ENCODE measurements at regions not wholly inside any gene's neighbourhood (a gene's known extent, or its start where the extent isn't known, plus 50 kb on each side); places are given as distances from the start of the nearest gene placed in this dataset.

DNA sequence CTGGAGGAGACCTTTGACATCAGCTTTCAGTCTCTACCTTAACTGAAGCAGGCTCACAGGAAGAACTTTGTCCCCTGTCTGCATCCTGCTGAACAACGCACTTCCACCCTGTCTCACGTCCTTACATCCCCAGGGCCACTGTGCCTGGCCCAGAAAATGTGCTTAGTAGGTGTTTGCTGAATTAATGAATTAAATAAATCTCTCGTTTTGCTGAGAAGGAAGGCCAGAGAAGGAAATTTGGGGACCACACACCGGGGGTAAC is 54.3 kb upstream of the CREB3L1 start:
- no peak for DNase-seq (ENCODE audit: low read depth)
- TF ChIP-seq, protein P1, sequence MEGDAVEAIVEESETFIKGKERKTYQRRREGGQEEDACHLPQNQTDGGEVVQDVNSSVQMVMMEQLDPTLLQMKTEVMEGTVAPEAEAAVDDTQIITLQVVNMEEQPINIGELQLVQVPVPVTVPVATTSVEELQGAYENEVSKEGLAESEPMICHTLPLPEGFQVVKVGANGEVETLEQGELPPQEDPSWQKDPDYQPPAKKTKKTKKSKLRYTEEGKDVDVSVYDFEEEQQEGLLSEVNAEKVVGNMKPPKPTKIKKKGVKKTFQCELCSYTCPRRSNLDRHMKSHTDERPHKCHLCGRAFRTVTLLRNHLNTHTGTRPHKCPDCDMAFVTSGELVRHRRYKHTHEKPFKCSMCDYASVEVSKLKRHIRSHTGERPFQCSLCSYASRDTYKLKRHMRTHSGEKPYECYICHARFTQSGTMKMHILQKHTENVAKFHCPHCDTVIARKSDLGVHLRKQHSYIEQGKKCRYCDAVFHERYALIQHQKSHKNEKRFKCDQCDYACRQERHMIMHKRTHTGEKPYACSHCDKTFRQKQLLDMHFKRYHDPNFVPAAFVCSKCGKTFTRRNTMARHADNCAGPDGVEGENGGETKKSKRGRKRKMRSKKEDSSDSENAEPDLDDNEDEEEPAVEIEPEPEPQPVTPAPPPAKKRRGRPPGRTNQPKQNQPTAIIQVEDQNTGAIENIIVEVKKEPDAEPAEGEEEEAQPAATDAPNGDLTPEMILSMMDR (IDR thresholded peaks at IDR 0.05; ENCODE audit: control insufficient read depth, insufficient read depth, low read depth, low read length, missing control alignments), result no peak
- no peak overlapping the region for H3K4me3 ChIP-seq (ENCODE audit: control insufficient read depth, low read depth, low read length)

DNA sequence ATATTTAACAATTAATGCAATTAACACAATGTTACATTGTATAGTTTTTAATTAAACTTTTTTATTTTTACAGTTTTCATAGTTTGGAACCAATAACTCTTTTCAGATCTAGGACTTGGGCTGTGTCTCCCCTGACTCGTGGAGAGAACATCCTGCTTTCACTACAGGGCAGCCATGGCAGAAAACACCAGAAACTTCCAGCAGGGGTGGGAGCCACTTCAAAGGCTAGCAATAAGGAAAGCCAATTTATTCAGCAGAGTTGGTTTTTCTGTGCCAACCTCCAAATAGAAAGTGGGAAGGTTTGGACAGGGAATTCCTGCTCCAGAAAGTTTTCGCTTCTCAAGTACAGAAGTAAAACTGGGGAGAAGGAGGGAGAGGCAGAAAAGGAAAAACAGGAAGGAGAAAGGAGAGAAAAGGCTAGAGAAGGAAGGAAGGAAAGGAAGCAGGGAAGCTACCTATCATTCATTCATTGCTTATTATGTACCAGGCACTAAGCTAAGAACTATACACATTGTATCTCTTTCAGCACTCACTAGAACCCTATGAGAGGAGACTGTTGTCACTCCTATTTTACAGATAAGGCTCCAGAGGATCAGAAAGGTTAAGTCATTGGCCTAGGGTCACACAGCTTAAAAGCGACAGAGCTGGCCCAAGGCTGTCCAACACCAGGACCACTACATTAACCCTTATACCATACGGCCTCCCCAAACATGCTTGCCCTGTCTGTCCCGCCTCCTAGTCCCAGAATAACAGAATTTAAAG is 54.8 kb upstream of the CREB3L1 start:
- no peak for DNase-seq (ENCODE audit: low read depth)
- H3K4me3 ChIP-seq (ENCODE audit: control insufficient read depth, low read depth, low read length), result no peak overlapping the region
- TF ChIP-seq, protein P1 (IDR thresholded peaks at IDR 0.05; ENCODE audit: control insufficient read depth, insufficient read depth, low read depth, low read length, missing control alignments), result no peak

DNA sequence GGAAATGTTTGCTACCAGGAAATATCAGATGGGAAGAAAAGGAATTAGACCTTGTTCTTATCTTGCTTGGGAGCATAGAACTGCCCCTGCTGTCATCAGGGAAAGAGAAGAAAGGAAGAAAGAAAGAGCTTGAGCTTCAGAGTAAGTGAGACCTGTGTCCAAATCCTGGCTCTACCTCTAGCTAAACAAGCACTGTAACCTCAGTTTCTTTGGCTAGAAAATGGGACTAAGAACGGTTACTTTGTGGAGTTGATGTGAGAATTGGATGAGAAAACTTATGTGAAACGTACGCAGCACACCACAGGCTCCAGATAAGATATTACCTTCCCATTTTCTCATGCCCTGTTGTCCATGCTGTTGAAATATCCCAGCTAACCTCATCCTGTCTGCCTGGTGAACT is 57.1 kb upstream of the CREB3L1 start:
- TF ChIP-seq, protein P1 (IDR thresholded peaks at IDR 0.05; ENCODE audit: control insufficient read depth, insufficient read depth, low read depth, low read length, missing control alignments), result no peak
- no peak for DNase-seq (ENCODE audit: low read depth)
- H3K4me3 ChIP-seq (ENCODE audit: control insufficient read depth, low read depth, low read length), result no peak overlapping the region

DNA sequence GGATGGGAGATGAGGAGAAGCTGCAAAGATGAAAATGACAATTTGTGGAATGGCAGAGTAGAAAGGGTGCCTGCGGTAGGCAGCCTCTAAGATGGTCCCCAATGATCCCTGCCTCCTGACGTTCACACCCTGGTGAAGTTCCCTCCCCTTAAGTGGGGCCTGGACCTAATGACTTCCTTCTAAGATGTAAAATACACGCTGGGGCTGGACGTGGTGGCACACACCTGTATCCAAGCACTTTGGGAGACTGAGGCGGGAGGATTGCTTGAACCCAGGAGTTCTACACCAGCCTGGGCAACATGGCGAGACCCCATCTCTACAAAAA is 60.7 kb upstream of the CREB3L1 start:
- no peak for DNase-seq (ENCODE audit: low read depth)
- H3K4me3 ChIP-seq (ENCODE audit: control insufficient read depth, low read depth, low read length), result no peak overlapping the region; the same call in 1 of the 2 replicates
- TF ChIP-seq, protein P1 (IDR thresholded peaks at IDR 0.05; ENCODE audit: control insufficient read depth, insufficient read depth, low read depth, low read length, missing control alignments), result no peak

DNA sequence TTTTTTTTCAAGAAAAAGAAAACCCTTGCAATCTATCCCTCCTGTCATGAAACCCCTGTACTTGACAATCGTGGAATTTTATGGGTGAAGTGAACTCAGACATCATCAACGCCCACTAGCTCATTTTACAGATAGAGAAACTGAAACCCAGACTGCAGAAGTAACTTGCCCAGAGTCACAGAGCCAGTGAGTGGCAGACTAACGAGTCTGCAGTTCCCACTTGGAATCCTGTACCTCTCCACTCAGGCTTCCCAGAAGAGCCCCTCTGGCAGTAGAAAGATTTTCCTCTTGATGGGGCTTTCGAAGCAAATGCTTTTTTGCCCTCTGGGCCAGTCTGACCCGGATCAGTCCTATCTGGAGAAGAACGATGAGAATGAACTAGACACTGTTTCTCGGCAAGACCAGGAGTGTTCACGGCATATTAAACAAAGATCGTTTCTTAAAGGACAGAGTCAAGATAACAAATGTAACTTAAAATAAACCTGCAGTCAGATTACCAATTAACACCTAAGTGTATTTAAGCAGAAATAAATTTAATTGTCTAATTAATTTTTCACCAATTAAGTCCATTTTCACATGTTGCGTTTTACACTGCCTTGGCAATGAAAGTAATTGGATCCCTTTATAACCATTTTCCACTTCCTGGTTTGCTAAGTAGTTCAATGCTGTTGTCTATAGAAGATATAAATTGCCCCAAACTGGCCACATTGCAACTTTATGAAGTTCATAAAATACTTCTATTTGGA is 61.3 kb upstream of the CREB3L1 start:
- TF ChIP-seq, protein P1 (IDR thresholded peaks at IDR 0.05; ENCODE audit: control insufficient read depth, insufficient read depth, low read depth, low read length, missing control alignments), result no peak
- H3K4me3 ChIP-seq (ENCODE audit: control insufficient read depth, low read depth, low read length), result peak overlapping the region; percentile 41
- DNase-seq (ENCODE audit: low read depth), result no peak

DNA sequence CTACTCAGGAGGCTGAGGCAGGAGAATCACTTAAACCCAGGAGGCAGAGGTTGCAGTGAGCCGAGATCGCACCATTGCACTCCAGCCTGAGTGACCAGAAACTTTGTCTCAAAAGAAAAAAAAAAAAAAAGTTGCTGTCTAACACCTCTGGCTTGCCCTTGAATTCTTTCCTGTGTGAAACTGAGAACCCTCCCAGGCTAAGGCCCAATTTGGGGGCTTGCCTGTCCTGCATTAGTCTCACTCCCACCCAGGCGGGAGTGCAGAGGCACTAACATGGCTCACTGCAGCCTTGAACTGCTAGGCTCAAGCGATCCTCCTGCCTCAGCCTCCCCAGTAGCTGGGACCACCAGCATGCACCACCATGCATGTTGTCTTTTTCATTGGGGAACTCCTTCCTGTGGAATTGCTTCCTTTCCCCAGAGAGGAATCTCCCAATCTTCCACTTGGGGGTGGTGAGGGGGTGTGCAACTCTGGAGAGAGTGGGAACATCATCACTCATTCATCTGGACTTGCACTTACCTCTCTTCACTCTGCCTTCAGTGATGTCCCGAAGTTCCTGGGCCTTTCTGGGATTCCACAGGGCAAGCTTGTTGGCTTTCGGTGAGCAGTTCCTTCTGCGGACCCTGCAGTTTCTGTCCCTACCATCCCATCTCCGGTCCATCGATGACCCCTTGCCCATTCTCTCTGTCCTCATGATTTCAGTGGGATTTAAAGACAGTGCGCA is 62.1 kb upstream of the CREB3L1 start:
- no peak overlapping the region for H3K4me3 ChIP-seq (ENCODE audit: control insufficient read depth, low read depth, low read length)
- TF ChIP-seq, protein P1 (IDR thresholded peaks at IDR 0.05; ENCODE audit: control insufficient read depth, insufficient read depth, low read depth, low read length, missing control alignments), result no peak
- DNase-seq (ENCODE audit: low read depth), result no peak

All from AG09309 (cell line).